Adipocyte (in vitro differentiated cells): ENCODE measurements at regions not wholly inside any gene's neighbourhood (a gene's known extent, or its start where the extent isn't known, plus 50 kb on each side); places are given as distances from the start of the nearest gene placed in this dataset.

Experiments used
- DNase-seq: peaks from one replicate; pipeline ENCODE4 v3.0.0-alpha.2; 2015; ENCODE audit warnings: low read depth
- H3K27me3 ChIP-seq: replicated peaks from 2 replicates; pipeline ENCODE4 v1.7.0; 2013; ENCODE audit warnings: mild to moderate bottlenecking, low read length, moderate library complexity; ENCODE audit not compliant: control insufficient read depth, insufficient read depth
- H3K36me3 ChIP-seq: 2 replicates; pipeline ENCODE4 v1.7.0; 2013; ENCODE audit warnings: low read length, mild to moderate bottlenecking, moderate library complexity; ENCODE audit not compliant: control insufficient read depth, insufficient read depth, severe bottlenecking
- H3K4me1 ChIP-seq: 2 replicates; pipeline ENCODE4 v1.7.0; 2013; ENCODE audit warnings: mild to moderate bottlenecking, low read length, moderate library complexity; ENCODE audit not compliant: control insufficient read depth, insufficient read depth
- H3K4me3 ChIP-seq: 2 replicates; pipeline ENCODE4 v1.7.0; 2013; ENCODE audit warnings: mild to moderate bottlenecking, low read length, moderate library complexity
- H3K9ac ChIP-seq: 2 replicates; pipeline ENCODE4 v1.7.0; 2013; ENCODE audit warnings: mild to moderate bottlenecking, low read length, moderate library complexity
- H3K9me3 ChIP-seq: 2 replicates; pipeline ENCODE4 v1.7.0; 2013; ENCODE audit warnings: mild to moderate bottlenecking, low read length, moderate library complexity; ENCODE audit not compliant: control insufficient read depth

- no peaks in the 10 kb centered on the region for H3K27me3 ChIP-seq
- peak; percentile 24 for DNase-seq
- H3K9ac ChIP-seq = no peak overlapping the region
- no peaks in the 10 kb centered on the region for H3K36me3 ChIP-seq
- no peaks in the 10 kb centered on the region for H3K9me3 ChIP-seq
- H3K4me1 ChIP-seq = peaks cover 26% of the 10 kb centered on the region
- peak overlapping the region; percentile 29 for H3K4me3 ChIP-seq
Measured at GRCh38 chr7:15801551-15801950, 115.1 kb upstream of the MEOX2 start.

- no peak overlapping the region for H3K4me3 ChIP-seq
- no peak for DNase-seq
- H3K36me3 ChIP-seq = no peaks in the 10 kb centered on the region
- H3K4me1 ChIP-seq = peaks cover 26% of the 10 kb centered on the region
- H3K9ac ChIP-seq = no peak overlapping the region
- no peaks in the 10 kb centered on the region for H3K9me3 ChIP-seq
- no peaks in the 10 kb centered on the region for H3K27me3 ChIP-seq
Measured at GRCh38 chr7:15801041-15801440, 114.6 kb upstream of the MEOX2 start.

GRCh38 chr7:15798081-15798480, 111.6 kb upstream of the MEOX2 start:
- H3K9ac ChIP-seq = no peak overlapping the region
- H3K9me3 ChIP-seq = no peaks in the 10 kb centered on the region
- no peaks in the 10 kb centered on the region for H3K27me3 ChIP-seq
- peak; percentile 14 for DNase-seq
- no peak overlapping the region for H3K4me3 ChIP-seq
- peaks cover 30% of the 10 kb centered on the region for H3K4me1 ChIP-seq
- H3K36me3 ChIP-seq = no peaks in the 10 kb centered on the region

GRCh38 chr7:15795393-15795792, 108.9 kb upstream of the MEOX2 start:
- Histone ChIP-seq H3K9me3 (no peaks in the 10 kb centered on the region), H3K4me1 (peaks cover 9% of the 10 kb centered on the region), H3K4me3 (no peak overlapping the region), H3K9ac (no peak overlapping the region), H3K27me3 (no peaks in the 10 kb centered on the region), H3K36me3 (no peaks in the 10 kb centered on the region)
- peak; percentile 12 for DNase-seq

- H3K27me3 ChIP-seq = no peaks in the 10 kb centered on the region
Measured at GRCh38 chr7:15794801-15795200, 108.3 kb upstream of the MEOX2 start.

GRCh38 chr7:15784694-15785030, 98.2 kb upstream of the MEOX2 start:
- H3K4me3 ChIP-seq = no peak overlapping the region
- no peaks in the 10 kb centered on the region for H3K27me3 ChIP-seq
- H3K4me1 ChIP-seq = no peaks in the 10 kb centered on the region
- no peak overlapping the region for H3K9ac ChIP-seq
- H3K36me3 ChIP-seq = no peaks in the 10 kb centered on the region
- DNase-seq = no peak
- no peaks in the 10 kb centered on the region for H3K9me3 ChIP-seq

More at GRCh38 chr7:15794801-15795200, 108.3 kb upstream of the MEOX2 start:
- Histone ChIP-seq H3K9me3 (no peaks in the 10 kb centered on the region), H3K9ac (no peak overlapping the region), H3K36me3 (no peaks in the 10 kb centered on the region), H3K4me1 (peaks cover 9% of the 10 kb centered on the region), H3K4me3 (no peak overlapping the region)
- no peak for DNase-seq

- Histone ChIP-seq H3K36me3 (no peaks in the 10 kb centered on the region), H3K27me3 (no peaks in the 10 kb centered on the region), H3K4me1 (no peaks in the 10 kb centered on the region), H3K9me3 (no peaks in the 10 kb centered on the region), H3K9ac (no peak overlapping the region), H3K4me3 (no peak overlapping the region)
- DNase-seq = no peak
Measured at GRCh38 chr7:15783987-15784693, 97.7 kb upstream of the MEOX2 start.

- Histone ChIP-seq H3K36me3 (no peaks in the 10 kb centered on the region), H3K4me1 (no peaks in the 10 kb centered on the region), H3K9me3 (no peaks in the 10 kb centered on the region), H3K27me3 (no peaks in the 10 kb centered on the region), H3K4me3 (no peak overlapping the region), H3K9ac (no peak overlapping the region)
- DNase-seq = peak; percentile 17
Measured at GRCh38 chr7:15782656-15783055, 96.2 kb upstream of the MEOX2 start.

GRCh38 chr7:15781944-15782343, 95.5 kb upstream of the MEOX2 start:
- Histone ChIP-seq H3K27me3 (no peaks in the 10 kb centered on the region), H3K4me1 (no peaks in the 10 kb centered on the region), H3K4me3 (no peak overlapping the region), H3K9me3 (no peaks in the 10 kb centered on the region), H3K9ac (no peak overlapping the region), H3K36me3 (no peaks in the 10 kb centered on the region)
- DNase-seq = no peak

- Histone ChIP-seq H3K36me3 (no peaks in the 10 kb centered on the region), H3K4me3 (no peak overlapping the region), H3K9ac (no peak overlapping the region), H3K27me3 (no peaks in the 10 kb centered on the region), H3K9me3 (no peaks in the 10 kb centered on the region), H3K4me1 (no peaks in the 10 kb centered on the region)
- DNase-seq = peak; percentile 29
Measured at GRCh38 chr7:15780271-15780670, 93.8 kb upstream of the MEOX2 start.

- Histone ChIP-seq H3K4me1 (no peaks in the 10 kb centered on the region), H3K9ac (no peak overlapping the region), H3K9me3 (no peaks in the 10 kb centered on the region), H3K27me3 (no peaks in the 10 kb centered on the region), H3K4me3 (no peak overlapping the region), H3K36me3 (no peaks in the 10 kb centered on the region)
- no peak for DNase-seq
Measured at GRCh38 chr7:15778191-15778590, 91.7 kb upstream of the MEOX2 start.

- no peak for DNase-seq
- Histone ChIP-seq H3K4me3 (no peak overlapping the region), H3K4me1 (peaks cover 10% of the 10 kb centered on the region), H3K36me3 (no peaks in the 10 kb centered on the region), H3K9me3 (no peaks in the 10 kb centered on the region), H3K27me3 (no peaks in the 10 kb centered on the region), H3K9ac (no peak overlapping the region)
Measured at GRCh38 chr7:15765753-15766152, 79.3 kb upstream of the MEOX2 start.
